KOPT-K1 (cell line): ENCODE measurements at regions not wholly inside any gene's neighbourhood (a gene's known extent, or its start where the extent isn't known, plus 50 kb on each side); places are given as distances from the start of the nearest gene placed in this dataset.
"Not testable (repeated sequence)": the region's sequence is repeated elsewhere in the genome, so short reads cannot be mapped to it uniquely, and the experiment has no call there.

Experiments
- H3K27ac ChIP-seq: fragments of 200-600 bp; sonication (generic); 2 replicates; pipeline ENCODE4 v1.5.1; 2016; ENCODE audit warnings: antibody characterized with exemption, mild to moderate bottlenecking, low read depth, low read length; ENCODE audit not compliant: poor library complexity, severe bottlenecking
- H3K36me3 ChIP-seq: fragments of 200-600 bp; sonication (generic); 2 replicates; pipeline ENCODE4 v1.5.1; 2017; ENCODE audit warnings: antibody characterized with exemption, mild to moderate bottlenecking, low read length, moderate library complexity; ENCODE audit not compliant: insufficient read depth
- H3K9me3 ChIP-seq: fragments of 200-600 bp; sonication (generic); 2 replicates; pipeline ENCODE4 v1.5.1; 2017; ENCODE audit warnings: antibody characterized with exemption, low read length, mild to moderate bottlenecking; ENCODE audit not compliant: insufficient read depth, poor library complexity, severe bottlenecking

- not testable (repeated sequence) for H3K9me3 ChIP-seq, H3K27ac ChIP-seq, H3K36me3 ChIP-seq
Measured at GRCh38 chr5:100101466-100101865, 433.7 kb upstream of the FAM174A start.

DNA sequence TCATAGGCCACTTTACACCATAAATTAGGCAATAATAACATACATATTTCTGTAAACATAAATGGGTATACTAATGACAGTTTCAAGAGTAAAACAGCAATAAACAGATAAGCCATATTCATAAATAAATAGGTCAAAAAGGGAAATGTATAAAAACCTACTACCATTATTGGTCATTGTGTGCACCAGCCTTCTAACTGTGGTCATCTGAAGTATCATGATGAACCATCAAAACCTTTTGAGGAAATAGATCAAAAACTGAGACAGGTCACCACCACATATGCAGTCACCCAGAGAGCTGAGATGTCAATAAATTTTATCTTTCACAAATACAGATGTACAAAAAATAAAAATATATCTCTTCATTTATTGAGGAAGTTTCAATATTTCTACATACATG, 438.8 kb upstream of the FAM174A start:
- not testable (repeated sequence) for H3K27ac ChIP-seq, H3K36me3 ChIP-seq, H3K9me3 ChIP-seq

DNA sequence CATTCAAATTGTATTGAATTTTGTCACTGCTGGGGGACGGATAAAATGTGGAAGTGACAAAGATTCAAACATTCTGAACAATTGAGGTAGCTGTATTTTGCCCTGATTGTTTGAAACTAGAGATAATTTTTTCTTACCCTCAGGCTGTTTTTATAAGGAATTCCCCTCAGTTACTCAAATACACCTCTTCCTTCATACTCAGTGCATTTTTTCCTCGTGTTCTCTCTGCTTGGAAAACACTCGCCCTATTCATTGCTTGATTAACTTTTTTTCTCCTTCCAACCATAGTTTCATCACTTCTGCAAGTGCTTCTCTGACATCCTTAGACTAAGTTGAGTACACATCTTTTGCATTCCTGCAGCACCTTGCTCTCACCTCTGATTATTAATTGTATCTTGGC, 454.5 kb upstream of the FAM174A start:
- H3K9me3 ChIP-seq, H3K27ac ChIP-seq, H3K36me3 ChIP-seq: not testable (repeated sequence)

DNA sequence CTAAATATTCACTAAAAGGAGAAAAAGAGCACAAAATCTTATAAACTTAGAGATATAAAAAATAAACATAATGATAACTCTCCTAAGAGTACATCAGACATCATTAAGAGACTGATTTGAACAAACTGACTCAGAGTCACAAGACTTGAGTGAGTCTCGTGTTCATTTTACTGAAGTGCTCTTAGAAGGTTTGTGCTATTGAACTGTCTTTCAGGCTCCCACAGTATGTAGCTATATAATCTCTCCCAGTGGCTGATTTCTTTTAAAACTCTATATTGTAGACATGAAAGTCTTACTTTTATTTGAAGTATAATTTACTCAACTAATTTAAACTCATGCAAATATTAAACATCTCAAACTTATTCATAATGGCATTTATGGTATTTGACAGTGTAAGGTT, 456.0 kb upstream of the FAM174A start:
- H3K27ac ChIP-seq, H3K36me3 ChIP-seq, H3K9me3 ChIP-seq: not testable (repeated sequence)

DNA sequence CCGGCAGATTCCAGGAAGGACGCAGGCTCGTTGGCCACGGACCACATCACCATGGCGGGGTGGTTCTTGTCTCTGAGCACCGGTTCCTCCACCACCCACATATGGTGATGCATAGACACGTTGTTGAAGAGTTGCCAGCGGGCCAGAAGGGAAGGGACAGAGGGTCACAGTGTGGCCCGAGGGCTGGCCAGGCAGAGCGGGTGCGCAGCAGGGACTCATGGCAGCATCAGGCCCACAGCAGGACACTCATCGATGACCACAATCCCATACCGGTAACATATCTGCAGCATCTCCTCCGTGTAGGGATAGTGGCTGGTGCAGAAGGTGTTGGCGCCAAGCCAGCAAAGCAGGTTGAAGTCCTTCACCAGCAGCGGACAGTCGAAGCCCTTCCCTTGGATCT, 469.2 kb upstream of the FAM174A start:
- not testable (repeated sequence) for H3K9me3 ChIP-seq, H3K27ac ChIP-seq

GRCh38 chr5:100043475-100043874, 491.7 kb upstream of the FAM174A start:
- Histone ChIP-seq H3K36me3 (no peaks in the 10 kb centered on the region), H3K9me3 (no peaks in the 10 kb centered on the region), H3K27ac (no peak overlapping the region)

More for the DNA sequence above, 469.2 kb upstream of the FAM174A start:
- H3K36me3 ChIP-seq: not testable (repeated sequence)

DNA sequence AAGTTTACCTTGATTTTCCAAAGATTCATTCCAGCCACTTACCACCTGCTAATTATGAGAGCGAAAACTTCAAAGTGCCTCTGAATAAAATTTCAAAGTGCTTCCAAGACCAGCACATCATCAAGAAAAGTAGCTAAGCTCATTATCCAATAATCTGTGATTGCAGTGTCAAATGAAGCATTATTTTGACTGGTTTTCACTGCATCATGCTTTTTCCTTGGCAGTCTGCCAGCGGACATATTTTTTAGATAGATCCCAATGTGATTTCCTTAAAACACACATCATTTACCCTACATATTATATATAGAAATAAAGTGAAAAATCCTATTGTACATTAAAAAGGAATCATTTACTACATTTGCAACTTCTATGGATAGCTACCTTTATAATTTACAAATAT, 508.6 kb upstream of the FAM174A start:
- Histone ChIP-seq H3K27ac (no peak overlapping the region), H3K9me3 (no peaks in the 10 kb centered on the region), H3K36me3 (no peaks in the 10 kb centered on the region)

DNA sequence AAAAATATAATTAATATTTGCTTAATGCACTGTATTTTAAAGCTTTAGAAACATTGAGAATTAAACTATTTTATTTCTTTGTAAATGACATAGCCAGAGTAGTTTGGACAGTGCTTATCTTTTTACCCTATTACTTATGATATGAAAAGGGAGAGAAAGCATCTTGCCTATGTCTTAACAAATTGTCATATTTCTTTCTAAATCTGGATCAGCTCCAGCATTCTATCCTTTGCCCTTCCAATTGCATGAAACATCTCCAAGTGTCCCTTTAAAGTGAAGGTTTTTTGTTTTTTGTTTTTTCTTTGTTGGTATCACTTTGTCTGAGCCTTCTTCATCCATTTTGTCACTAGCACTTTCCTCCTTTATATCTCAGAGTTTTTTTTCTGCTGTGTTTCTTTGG, 511.6 kb upstream of the FAM174A start:
- Histone ChIP-seq H3K27ac (no peak overlapping the region), H3K36me3 (no peaks in the 10 kb centered on the region), H3K9me3 (no peaks in the 10 kb centered on the region)

GRCh38 chr5:100017520-100018262, 517.5 kb upstream of the FAM174A start:
- no peaks in the 10 kb centered on the region for H3K9me3 ChIP-seq
- H3K36me3 ChIP-seq: no peaks in the 10 kb centered on the region
- no peak overlapping the region for H3K27ac ChIP-seq

GRCh38 chr5:100013305-100013704, 521.9 kb upstream of the FAM174A start:
- not testable (repeated sequence) for H3K27ac ChIP-seq, H3K36me3 ChIP-seq, H3K9me3 ChIP-seq

GRCh38 chr5:100011160-100011559, 524.0 kb upstream of the FAM174A start:
- H3K9me3 ChIP-seq, H3K27ac ChIP-seq, H3K36me3 ChIP-seq: not testable (repeated sequence)

GRCh38 chr5:100004969-100005368, 530.2 kb upstream of the FAM174A start:
- Histone ChIP-seq H3K9me3 (no peaks in the 10 kb centered on the region), H3K36me3 (no peaks in the 10 kb centered on the region), H3K27ac (no peak overlapping the region)

- Histone ChIP-seq H3K27ac (no peak overlapping the region), H3K36me3 (no peaks in the 10 kb centered on the region), H3K9me3 (no peaks in the 10 kb centered on the region)
Measured at GRCh38 chr5:99998319-99998718, 536.9 kb upstream of the FAM174A start.

DNA sequence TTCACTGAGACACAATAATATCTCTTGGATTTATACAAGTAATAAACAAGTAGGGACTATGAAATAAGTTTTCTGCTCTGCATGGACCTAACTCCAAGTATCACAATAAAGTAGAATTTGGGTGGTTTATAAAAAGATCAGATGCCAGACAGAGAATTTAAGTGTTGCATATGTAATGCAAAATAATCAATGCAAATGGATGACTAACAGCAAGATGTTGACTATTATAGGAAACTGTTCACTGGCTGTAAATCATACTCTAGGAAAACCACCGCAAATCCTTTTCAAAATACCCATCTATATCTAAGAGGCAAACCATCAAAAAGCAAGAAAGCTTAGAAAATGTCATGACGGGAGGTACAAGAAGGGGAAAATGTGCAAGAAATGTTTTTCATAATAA, 539.8 kb upstream of the FAM174A start:
- Histone ChIP-seq H3K9me3 (no peaks in the 10 kb centered on the region), H3K27ac (no peak overlapping the region), H3K36me3 (no peaks in the 10 kb centered on the region)

GRCh38 chr5:99973779-99974178, 561.4 kb upstream of the FAM174A start:
- Histone ChIP-seq H3K27ac (no peak overlapping the region), H3K36me3 (no peaks in the 10 kb centered on the region), H3K9me3 (no peaks in the 10 kb centered on the region)

DNA sequence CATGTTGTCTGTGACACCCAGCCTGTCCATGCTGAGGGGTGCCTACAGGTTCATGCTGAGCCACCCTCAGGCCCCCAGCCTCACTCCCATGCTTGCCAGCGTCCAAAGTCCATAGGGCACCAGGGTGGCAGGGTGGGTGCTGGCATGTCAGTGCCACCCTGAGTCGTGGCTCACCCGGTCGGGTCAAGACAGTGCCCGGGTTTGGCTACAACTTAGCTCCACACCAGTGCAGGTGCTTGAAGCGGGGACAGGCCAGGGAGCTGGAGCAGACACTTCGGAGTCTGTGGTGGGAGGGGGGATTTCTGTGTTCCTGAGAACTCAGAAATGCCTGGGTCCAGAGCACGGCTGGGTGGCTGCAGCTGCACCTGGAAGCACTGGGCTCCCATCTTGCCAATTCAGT, 579.2 kb upstream of the FAM174A start:
- no peaks in the 10 kb centered on the region for H3K36me3 ChIP-seq
- H3K9me3 ChIP-seq: no peaks in the 10 kb centered on the region
- H3K27ac ChIP-seq: no peak overlapping the region
